IPS DF 4.7 (cell line): ENCODE measurements at regions not wholly inside any gene's neighbourhood (a gene's known extent, or its start where the extent isn't known, plus 50 kb on each side); places are given as distances from the start of the nearest gene placed in this dataset.
"Not testable (repeated sequence)": the region's sequence is repeated elsewhere in the genome, so short reads cannot be mapped to it uniquely, and the experiment has no call there.

Experiments
- DNase-seq: peaks from one replicate; pipeline ENCODE4 v3.0.0-alpha.2; 2013; ENCODE audit warnings: low spot score; ENCODE audit errors: extremely low read depth

DNA sequence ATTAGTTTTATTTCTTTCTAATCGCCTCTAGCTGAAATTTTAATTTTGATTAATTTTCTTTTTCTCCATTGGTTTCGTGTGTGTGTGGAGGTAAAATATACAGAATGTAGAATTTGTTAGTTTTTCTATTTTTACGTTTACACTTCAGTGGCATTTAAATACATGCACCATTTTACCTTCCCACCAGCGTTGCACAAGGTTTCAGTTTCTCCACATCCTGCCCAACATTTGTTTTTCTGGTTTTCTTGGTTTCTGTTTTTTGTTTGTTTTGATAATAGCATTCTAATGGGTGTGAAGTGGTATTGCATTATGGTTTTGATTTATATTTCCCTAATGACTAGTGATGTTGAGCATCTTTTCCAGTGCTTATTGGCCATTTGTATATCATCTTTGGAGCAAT lies 871.4 kb upstream of the DEFB115 start:
- DNase-seq: not testable (repeated sequence)

DNA sequence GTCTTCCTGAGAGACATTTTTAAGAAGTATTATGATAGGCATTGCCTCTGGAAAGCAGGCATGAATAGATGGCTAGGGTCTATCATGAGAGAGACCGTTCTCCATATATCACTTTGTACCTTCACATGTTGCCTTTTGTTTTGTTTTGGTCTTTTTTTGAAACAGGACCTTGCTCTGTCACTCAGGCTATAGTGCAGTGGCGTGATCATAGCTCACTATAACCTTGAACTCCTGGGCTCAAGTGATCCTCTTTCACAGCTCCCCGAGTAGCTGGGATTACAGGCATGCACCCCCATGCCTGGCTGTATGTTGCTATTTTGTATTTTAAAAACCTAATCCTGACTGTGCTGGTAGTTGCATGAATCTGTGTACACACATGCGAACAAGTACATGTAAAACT lies 869.6 kb upstream of the DEFB115 start:
- not testable (repeated sequence) for DNase-seq

DNA sequence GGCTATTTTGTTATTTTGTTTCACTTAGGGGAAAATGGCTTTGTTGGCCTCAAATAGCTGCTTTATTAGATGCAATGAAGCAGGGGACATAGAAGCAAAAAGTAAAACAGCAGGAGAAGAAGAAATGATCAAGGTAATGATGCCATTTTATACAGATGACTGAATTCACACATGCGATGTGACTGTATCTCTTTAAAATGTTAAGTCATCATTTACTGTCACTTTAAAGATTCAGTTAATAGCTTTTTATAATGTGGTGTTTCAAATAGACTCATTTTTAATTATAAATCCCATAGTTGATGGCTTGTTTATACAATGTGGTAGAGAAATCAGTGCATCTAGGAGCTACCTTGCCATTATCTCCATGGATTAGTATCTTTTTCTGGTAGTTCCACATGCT lies 863.9 kb upstream of the DEFB115 start:
- not testable (repeated sequence) for DNase-seq

DNA sequence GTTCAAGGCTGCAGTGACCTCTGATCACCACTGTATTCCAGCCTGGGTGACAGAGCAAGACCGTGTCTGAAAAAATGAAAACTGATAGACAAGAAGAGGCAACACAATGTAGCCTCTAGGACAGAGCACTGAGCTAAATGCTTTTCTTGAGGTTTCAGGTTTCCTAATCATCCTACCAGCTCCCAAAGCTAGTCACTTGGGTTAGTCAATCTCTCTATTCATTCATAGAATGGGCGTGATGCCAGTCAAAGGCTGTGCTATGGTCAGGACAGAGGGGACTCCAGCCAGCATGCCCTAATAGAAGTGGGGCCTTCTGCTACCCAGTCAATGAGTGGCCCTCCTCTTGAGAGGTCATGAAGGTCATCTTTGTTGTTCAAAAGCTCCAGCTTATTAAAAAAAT lies 860.4 kb upstream of the DEFB115 start:
- not testable (repeated sequence) for DNase-seq

DNA sequence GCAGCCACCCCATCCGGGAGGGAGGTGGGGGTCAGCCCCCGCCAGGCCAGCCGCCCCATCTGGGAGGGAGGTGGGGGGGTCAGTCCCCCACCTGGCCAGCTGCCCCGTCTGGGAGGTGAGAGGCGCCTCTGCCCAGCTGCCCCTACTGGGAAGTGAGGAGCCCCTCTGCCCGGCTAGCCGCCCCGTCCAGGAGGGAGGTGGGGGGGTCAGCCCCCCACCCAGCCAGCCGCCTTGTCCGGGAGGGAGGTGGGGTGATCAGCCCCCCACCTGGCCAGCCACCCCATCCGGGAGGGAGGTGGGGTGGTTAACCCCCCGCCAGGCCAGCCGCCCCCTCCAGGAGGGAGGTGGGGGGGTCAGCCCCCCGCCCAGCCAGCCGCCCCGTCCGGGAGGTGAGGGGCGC lies 852.4 kb upstream of the DEFB115 start:
- not testable (repeated sequence) for DNase-seq

DNA sequence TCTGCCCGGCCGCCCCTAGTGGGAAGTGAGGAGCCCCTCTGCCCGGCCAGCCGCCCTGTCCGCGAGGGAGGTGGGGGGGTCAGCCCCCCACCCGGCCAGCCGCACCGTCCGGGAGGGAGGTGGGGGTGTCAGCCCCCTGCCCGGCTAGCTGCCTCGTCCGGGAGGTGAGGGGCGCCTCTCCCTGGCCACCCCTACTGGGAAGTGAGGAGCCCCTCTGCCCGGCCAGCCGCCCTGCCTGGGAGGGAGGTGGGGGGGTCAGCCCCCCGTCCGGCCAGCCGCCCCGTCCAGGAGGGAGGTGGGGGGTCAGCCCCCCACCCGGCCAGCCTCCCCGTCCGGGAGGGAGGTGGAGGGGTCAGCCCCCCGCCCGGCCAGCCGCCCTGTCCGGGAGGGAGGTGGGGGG lies 851.9 kb upstream of the DEFB115 start:
- DNase-seq: not testable (repeated sequence)

DNA sequence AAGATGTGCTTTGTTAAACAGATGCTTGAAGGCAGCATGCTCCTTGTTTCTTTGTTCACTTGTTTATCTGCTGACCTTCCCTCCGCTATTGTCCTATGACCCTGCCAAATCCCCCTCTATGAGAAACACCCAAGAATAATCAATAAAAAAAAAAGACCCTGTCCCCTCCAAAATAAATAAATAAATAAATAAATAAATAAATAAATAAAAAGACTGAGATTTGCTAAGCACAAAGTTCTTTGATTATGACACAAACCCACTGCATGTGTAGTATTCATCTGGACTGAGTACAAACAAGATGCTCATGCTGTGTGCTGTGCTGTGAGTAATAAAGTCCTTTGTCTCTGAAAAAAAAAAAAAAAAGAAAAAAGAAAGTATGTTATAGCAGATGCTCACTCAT lies 851.1 kb upstream of the DEFB115 start:
- not testable (repeated sequence) for DNase-seq

DNA sequence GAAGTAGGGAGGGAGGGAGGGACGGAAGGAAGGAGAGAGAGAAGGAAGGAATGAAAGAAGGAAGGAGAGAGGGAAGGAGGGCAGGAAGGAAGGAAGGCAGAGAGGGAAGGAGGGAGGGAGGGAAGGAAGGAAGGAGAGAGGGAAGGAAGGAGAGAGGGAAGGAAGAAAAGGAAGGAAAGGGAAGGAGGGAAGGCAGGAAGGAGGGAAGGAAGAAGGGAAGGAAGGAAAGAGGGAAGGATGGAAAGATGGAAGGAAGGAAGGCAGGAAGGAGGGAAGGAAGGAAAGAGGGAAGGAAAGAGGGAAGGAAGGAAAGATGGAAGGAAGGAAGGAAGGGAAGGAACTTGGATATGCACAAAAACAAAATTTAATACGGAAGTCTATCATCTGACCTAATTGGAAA lies 844.5 kb upstream of the DEFB115 start:
- DNase-seq: no peak

DNA sequence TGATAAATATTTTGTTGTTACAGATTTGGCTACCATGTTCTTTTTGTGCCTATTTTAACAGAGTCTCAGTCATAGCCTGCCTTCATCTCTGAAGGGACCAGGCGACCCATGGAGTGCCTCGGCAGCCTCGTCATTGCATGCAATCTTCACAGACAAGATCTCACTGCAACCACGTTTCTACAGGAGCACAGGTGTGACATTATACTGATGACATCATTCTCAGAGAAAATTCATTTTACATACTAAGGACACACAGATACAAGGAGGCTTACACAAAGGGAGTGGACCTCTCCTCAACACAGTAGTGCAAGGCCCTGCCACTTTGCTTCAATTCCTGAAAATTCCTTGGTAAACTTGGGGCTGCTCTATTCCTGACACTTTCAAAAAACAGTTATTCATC lies 840.1 kb upstream of the DEFB115 start:
- not testable (repeated sequence) for DNase-seq

DNA sequence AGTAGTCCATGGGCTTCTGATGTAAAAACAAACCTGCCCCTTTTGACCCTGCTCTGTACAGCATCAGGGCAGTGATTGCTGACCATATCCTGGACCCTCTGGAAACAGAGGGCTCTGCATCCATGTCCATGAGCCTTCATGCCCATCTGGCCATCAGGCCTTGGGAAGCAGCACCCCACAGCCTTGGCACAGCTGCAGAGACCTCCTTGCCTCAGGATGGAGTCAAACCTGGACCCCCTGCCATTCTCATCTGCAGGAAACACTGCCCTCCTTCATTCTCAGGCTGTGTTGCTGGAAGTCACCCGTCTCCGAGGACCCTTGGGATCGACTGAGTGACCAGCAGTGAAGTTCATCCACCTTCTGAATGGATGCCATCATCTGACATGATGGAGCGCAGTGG lies 839.1 kb upstream of the DEFB115 start:
- DNase-seq: not testable (repeated sequence)

DNA sequence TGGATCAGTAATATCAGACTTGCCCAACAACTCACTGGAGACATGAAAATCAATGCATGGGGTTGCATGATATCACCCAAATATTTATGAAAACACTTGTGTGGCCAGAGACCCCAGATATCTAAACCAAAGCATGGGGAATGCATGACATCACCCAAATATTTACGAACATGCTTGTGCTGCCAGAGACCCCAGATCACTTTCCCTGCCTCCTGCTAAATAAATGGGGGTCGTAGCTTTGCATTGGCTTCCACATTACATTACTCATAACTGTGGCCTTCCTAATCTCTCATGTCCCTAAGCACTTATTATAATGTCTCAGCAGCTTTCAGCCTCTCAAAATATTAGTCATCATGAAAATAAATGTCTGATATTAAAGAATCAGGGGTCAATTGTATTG lies 838.0 kb upstream of the DEFB115 start:
- no peak for DNase-seq

DNA sequence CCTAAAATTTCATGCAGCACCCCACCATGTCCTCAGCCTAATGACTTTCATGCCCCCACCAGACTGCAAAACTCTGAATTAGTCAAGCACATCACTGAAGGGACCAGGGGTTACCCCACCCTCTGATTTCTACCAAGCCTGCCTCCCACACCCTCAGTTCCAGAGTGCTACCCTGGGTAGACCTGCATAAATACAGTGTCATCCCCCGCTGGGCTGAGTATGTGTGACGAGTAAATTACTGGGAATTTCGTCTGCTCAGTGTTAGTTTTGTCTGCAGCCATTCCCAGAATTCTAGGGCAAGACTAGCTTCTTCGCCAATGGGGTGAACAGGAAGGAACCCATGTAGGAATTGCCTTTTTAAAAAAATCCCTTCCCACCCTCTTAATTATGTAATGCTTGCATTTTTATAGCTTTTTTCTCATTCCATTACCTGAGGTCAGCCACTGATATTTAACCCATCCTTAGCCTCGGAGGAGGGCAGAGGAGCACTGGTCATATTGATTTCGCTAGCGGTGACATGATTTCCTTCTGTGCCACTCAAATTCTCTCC lies 837.5 kb upstream of the DEFB115 start:
- DNase-seq: not testable (repeated sequence)
